HEK293 (cell line): ENCODE measurements at regions not wholly inside any gene's neighbourhood (a gene's known extent, or its start where the extent isn't known, plus 50 kb on each side); places are given as distances from the start of the nearest gene placed in this dataset.

Source experiments
- BCL11A ChIP-seq: fragments of 450-650 bp; formaldehyde crosslinking; IDR thresholded peaks from 2 replicates; pipeline ENCODE4 v1.5.1; 2016; ENCODE audit warnings: low read depth, missing biosample characterization, missing genetic modification characterization
- HOXA7 ChIP-seq: sonication (generic); formaldehyde crosslinking; IDR thresholded peaks from 2 replicates; pipeline ENCODE4 v1.8.1; 2022; ENCODE audit warnings: missing genetic modification reagents, borderline replicate concordance
- HOXD13 ChIP-seq: sonication (generic); formaldehyde crosslinking; IDR thresholded peaks from 2 replicates; pipeline ENCODE4 v1.8.0; 2022; ENCODE audit warnings: missing genetic modification reagents, borderline replicate concordance
- TCF7L2 ChIP-seq: IDR thresholded peaks from 2 replicates; pipeline ENCODE4 v1.6.1; 2011; ENCODE audit warnings: low read depth, mild to moderate bottlenecking, inconsistent platforms, low read length, moderate library complexity, borderline replicate concordance
- ZNF19 ChIP-seq: fragments of 450-650 bp; formaldehyde crosslinking; IDR thresholded peaks from 2 replicates; pipeline ENCODE4; 2016; ENCODE audit warnings: missing biosample characterization, missing genetic modification characterization, low read depth
- ZNF24 ChIP-seq: fragments of 450-650 bp; formaldehyde crosslinking; IDR thresholded peaks from 2 replicates; pipeline ENCODE4 v1.5.1; 2016; ENCODE audit warnings: missing biosample characterization, missing genetic modification characterization
- ZNF274 ChIP-seq, 2 experiments: fragments of 200-500 bp in 1 of 2; fragments of 450-650 bp in 1 of 2; sonication (Bioruptor generic) in 1 of 2; formaldehyde crosslinking in 1 of 2; IDR thresholded peaks; 2 replicates each; pipeline versions ENCODE4 v1.5.1 to v1.6.1; 2014 to 2016; ENCODE audit warnings: borderline replicate concordance in 1 of 2, inconsistent platforms in 1 of 2, low read length in 1 of 2, missing biosample characterization in 1 of 2, missing genetic modification characterization in 1 of 2
- ZNF777 ChIP-seq: fragments of 450-650 bp; formaldehyde crosslinking; IDR thresholded peaks from 2 replicates; pipeline ENCODE4 v1.5.1; 2017; ENCODE audit warnings: missing biosample characterization, missing genetic modification characterization, borderline replicate concordance
- ZNF830 ChIP-seq: fragments of 450-650 bp; IDR thresholded peaks from 2 replicates; pipeline ENCODE4 v1.5.0; 2018; ENCODE audit warnings: missing biosample characterization, missing genetic modification characterization, low read depth, mild to moderate bottlenecking, moderate library complexity
- TF ChIP-seq, protein P1 (sequence below): fragments of 450-650 bp; formaldehyde crosslinking; IDR thresholded peaks from 2 replicates; pipeline ENCODE4 v1.5.1; 2016; ENCODE audit warnings: missing biosample characterization, missing genetic modification characterization
- TF ChIP-seq, protein P2 (sequence below): fragments of 450-650 bp; formaldehyde crosslinking; optimal IDR thresholded peaks from 2 replicates; pipeline ENCODE3; 2016; ENCODE audit warnings: missing biosample characterization, mild to moderate bottlenecking, missing genetic modification characterization
- TF ChIP-seq, protein P3 (sequence below): fragments of 450-650 bp; formaldehyde crosslinking; IDR thresholded peaks from 2 replicates; pipeline ENCODE4 v1.5.1; 2016; ENCODE audit warnings: missing biosample characterization, missing genetic modification characterization

GRCh38 chr7:25550149-25550548, 321.9 kb upstream of the NPVF start:
- TF ChIP-seq, protein P1, sequence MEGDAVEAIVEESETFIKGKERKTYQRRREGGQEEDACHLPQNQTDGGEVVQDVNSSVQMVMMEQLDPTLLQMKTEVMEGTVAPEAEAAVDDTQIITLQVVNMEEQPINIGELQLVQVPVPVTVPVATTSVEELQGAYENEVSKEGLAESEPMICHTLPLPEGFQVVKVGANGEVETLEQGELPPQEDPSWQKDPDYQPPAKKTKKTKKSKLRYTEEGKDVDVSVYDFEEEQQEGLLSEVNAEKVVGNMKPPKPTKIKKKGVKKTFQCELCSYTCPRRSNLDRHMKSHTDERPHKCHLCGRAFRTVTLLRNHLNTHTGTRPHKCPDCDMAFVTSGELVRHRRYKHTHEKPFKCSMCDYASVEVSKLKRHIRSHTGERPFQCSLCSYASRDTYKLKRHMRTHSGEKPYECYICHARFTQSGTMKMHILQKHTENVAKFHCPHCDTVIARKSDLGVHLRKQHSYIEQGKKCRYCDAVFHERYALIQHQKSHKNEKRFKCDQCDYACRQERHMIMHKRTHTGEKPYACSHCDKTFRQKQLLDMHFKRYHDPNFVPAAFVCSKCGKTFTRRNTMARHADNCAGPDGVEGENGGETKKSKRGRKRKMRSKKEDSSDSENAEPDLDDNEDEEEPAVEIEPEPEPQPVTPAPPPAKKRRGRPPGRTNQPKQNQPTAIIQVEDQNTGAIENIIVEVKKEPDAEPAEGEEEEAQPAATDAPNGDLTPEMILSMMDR (tag by site-specific recombination) = no peak
- TF ChIP-seq ZNF19 (tag by site-specific recombination) (no peak), ZNF777 (tag by site-specific recombination) (no peak), ZNF830 (tag by site-specific recombination) (no peak), ZNF24 (no peak), HOXA7 (CRISPR knock-in tag) (no peak), ZNF274 (IDR thresholded peaks at IDR 0.05; ENCODE audit: low read length) (no peak), ZNF274 (tag by site-specific recombination; IDR thresholded peaks at IDR 0.05; ENCODE audit: borderline replicate concordance) (no peak), BCL11A (tag by site-specific recombination) (no peak), HOXD13 (CRISPR knock-in tag) (no peak), TCF7L2 (no peak)
- TF ChIP-seq, protein P2, sequence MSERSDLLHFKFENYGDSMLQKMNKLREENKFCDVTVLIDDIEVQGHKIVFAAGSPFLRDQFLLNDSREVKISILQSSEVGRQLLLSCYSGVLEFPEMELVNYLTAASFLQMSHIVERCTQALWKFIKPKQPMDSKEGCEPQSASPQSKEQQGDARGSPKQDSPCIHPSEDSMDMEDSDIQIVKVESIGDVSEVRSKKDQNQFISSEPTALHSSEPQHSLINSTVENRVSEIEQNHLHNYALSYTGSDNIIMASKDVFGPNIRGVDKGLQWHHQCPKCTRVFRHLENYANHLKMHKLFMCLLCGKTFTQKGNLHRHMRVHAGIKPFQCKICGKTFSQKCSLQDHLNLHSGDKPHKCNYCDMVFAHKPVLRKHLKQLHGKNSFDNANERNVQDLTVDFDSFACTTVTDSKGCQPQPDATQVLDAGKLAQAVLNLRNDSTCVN (tag by site-specific recombination) = no peak
- TF ChIP-seq, protein P3, sequence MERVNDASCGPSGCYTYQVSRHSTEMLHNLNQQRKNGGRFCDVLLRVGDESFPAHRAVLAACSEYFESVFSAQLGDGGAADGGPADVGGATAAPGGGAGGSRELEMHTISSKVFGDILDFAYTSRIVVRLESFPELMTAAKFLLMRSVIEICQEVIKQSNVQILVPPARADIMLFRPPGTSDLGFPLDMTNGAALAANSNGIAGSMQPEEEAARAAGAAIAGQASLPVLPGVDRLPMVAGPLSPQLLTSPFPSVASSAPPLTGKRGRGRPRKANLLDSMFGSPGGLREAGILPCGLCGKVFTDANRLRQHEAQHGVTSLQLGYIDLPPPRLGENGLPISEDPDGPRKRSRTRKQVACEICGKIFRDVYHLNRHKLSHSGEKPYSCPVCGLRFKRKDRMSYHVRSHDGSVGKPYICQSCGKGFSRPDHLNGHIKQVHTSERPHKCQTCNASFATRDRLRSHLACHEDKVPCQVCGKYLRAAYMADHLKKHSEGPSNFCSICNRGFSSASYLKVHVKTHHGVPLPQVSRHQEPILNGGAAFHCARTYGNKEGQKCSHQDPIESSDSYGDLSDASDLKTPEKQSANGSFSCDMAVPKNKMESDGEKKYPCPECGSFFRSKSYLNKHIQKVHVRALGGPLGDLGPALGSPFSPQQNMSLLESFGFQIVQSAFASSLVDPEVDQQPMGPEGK (tag by site-specific recombination) = no peak
